Activated T-cell treated with anti-CD3 and anti-CD28 coated beads, Interleukin-2, amount 50 U/mL, for 72 hours (primary cell): ENCODE measurements at regions not wholly inside any gene's neighbourhood (a gene's known extent, or its start where the extent isn't known, plus 50 kb on each side); places are given as distances from the start of the nearest gene placed in this dataset.
A peak's percentile ranks its signal among the peaks of the same experiment; 100 is the strongest.

Experiments used
- ATAC-seq, 2 donors: fragments of 150-1000 bp; cut with Tn5 transposase; replicated peaks in 1 of 2; 2 replicates each; pipeline ENCODE4 v1.10.0; 2021; ENCODE audit warnings: moderate library complexity in 2 of 2, mild to moderate bottlenecking in 1 of 2
- DNase-seq, 2 donors: peaks; one replicate each; pipeline ENCODE4 v3.0.0; 2021 to 2022; ENCODE audit warnings: mixed read lengths in 1 of 2
- H3K27ac Mint-ChIP-seq: one replicate; pipeline ENCODE4 v1.8.0; 2022; ENCODE audit warnings: mild to moderate bottlenecking, moderate library complexity, mixed read lengths
- H3K27me3 Mint-ChIP-seq: one replicate; pipeline ENCODE4 v1.8.0; 2022; ENCODE audit warnings: low read depth, mixed read lengths
- H3K36me3 Mint-ChIP-seq, 2 donors: one replicate each; pipeline ENCODE4 v1.8.0; 2022; ENCODE audit warnings: mixed read lengths in 2 of 2, mild to moderate bottlenecking in 1 of 2; ENCODE audit not compliant: insufficient read depth in 2 of 2
- H3K4me1 Mint-ChIP-seq: one replicate; pipeline ENCODE4 v1.8.0; 2022; ENCODE audit warnings: low read depth, mixed read lengths
- H3K4me3 Mint-ChIP-seq, 2 donors: one replicate each; pipeline ENCODE4 v1.8.0; 2022; ENCODE audit warnings: mild to moderate bottlenecking in 2 of 2, mixed read lengths in 2 of 2, moderate library complexity in 2 of 2
- H3K9me3 Mint-ChIP-seq, 2 donors: one replicate each; pipeline ENCODE4 v1.8.0; 2022; ENCODE audit warnings: mixed read lengths in 2 of 2

DNA sequence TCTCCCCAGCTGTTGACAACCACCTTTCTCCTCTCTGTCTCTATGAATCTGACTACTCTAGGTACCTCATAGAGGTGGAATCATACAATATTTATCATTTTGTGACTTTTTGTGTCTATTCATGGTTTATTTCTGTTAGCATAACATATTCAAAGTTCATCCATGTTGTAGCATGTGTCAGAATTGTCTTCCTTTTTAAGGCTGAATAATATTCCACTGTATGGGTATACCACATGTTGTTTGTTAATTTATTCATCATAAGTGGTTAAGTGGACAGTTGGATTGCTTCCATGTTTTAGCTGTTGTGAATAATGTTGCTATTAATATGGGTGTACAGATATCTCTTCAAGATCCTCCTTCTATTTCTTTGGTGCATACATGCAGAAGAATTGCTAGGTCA, 69.9 kb upstream of the COMTD1 start:
- Mint-ChIP-seq H3K9me3 (peaks cover 0 to 7% of the 10 kb centered on the region in 2 donors), H3K36me3 (peaks cover 0 to 1% of the 10 kb centered on the region in 2 donors), H3K4me1 (no peaks in the 10 kb centered on the region), H3K27me3 (no peaks in the 10 kb centered on the region), H3K4me3 (no peak overlapping the region), H3K27ac (no peak overlapping the region)
- DNase-seq (no peak), ATAC-seq (no peak)

GRCh38 chr10:75304741-75305390, 69.1 kb upstream of the COMTD1 start:
- peaks cover 0 to 7% of the 10 kb centered on the region in 2 donors for H3K9me3 Mint-ChIP-seq
- no peak overlapping the region for H3K4me3 Mint-ChIP-seq
- H3K27me3 Mint-ChIP-seq, result no peaks in the 10 kb centered on the region
- DNase-seq (no peak), ATAC-seq (no peak)
- H3K4me1 Mint-ChIP-seq, result no peaks in the 10 kb centered on the region
- peaks cover 0 to 1% of the 10 kb centered on the region in 2 donors for H3K36me3 Mint-ChIP-seq
- no peak overlapping the region for H3K27ac Mint-ChIP-seq

DNA sequence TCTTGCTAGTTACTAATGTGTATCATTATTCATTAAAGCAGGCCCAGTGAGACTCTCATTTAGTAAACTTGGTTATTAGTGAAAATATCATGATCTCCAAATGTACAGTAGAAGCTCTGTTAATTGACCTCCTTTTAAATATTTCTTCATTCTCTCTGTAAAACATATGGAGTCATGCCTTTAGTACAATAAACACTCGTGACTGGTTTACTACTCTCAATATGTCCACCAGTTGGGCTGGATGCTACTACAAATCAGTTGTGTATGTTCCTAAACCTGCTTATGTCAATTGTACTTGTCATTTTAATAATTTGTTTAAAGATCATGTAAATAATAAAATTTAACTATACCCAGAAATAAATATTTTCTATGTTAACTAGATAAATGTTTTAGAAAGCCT, 68.6 kb upstream of the COMTD1 start:
- Mint-ChIP-seq H3K36me3 (peaks cover 0 to 1% of the 10 kb centered on the region in 2 donors), H3K9me3 (peaks cover 0 to 7% of the 10 kb centered on the region in 2 donors), H3K4me3 (no peak overlapping the region), H3K27me3 (no peaks in the 10 kb centered on the region), H3K27ac (no peak overlapping the region), H3K4me1 (no peaks in the 10 kb centered on the region)
- DNase-seq, result no peak
- no peak for ATAC-seq

DNA sequence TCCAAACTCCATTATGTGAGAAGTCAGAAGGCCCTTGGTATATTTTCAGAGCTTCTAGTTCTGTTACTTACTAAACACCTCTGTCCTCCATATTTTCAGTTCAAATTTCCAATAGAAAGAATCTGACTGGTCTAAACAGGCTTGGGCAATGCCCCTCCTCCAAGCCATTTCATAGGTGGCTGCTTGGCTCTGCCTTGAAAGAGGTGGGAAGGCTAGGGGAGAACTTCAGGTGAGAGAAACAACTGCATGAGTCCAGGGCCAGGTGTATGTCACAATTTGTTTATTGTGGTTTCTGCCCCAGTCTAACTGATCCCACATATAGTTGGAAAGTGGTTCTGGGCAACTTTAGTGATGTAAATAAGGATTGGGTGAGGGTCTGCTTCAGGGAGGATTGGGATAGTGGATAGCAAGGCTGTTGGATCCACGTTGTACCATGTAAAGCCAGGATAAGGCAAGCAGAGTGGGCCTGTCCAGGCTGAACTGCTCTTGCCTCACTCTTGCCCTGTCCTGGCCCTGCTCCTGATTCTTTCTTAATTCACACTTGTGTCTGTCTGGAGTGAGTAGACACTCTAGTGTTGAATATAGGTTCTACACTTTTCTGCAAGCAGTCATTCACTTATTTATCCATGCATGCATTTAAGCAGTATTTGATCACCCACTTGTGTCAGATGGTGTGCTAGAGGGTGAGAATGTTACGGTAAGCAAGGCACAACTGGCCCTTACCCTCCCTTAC, 67.5 kb upstream of the COMTD1 start:
- no peak overlapping the region for H3K4me3 Mint-ChIP-seq
- ATAC-seq, result no peak
- peaks cover 0 to 7% of the 10 kb centered on the region in 2 donors for H3K9me3 Mint-ChIP-seq

GRCh38 chr10:75302029-75302428, 66.3 kb upstream of the COMTD1 start:
- ATAC-seq (no peak), DNase-seq (no peak)
- Mint-ChIP-seq H3K4me3 (no peak overlapping the region), H3K27me3 (no peaks in the 10 kb centered on the region), H3K27ac (no peak overlapping the region), H3K9me3 (peaks cover 0 to 7% of the 10 kb centered on the region in 2 donors), H3K4me1 (no peaks in the 10 kb centered on the region), H3K36me3 (peaks cover 0 to 1% of the 10 kb centered on the region in 2 donors)

More for the DNA sequence above, 67.5 kb upstream of the COMTD1 start:
- peaks cover 0 to 1% of the 10 kb centered on the region in 2 donors for H3K36me3 Mint-ChIP-seq
- H3K27me3 Mint-ChIP-seq, result no peaks in the 10 kb centered on the region
- H3K4me1 Mint-ChIP-seq, result no peaks in the 10 kb centered on the region
- DNase-seq, result no peak
- H3K27ac Mint-ChIP-seq, result no peak overlapping the region

- H3K27ac Mint-ChIP-seq, result no peak overlapping the region
Measured at GRCh38 chr10:75297021-75297599, 61.4 kb upstream of the COMTD1 start.

DNA sequence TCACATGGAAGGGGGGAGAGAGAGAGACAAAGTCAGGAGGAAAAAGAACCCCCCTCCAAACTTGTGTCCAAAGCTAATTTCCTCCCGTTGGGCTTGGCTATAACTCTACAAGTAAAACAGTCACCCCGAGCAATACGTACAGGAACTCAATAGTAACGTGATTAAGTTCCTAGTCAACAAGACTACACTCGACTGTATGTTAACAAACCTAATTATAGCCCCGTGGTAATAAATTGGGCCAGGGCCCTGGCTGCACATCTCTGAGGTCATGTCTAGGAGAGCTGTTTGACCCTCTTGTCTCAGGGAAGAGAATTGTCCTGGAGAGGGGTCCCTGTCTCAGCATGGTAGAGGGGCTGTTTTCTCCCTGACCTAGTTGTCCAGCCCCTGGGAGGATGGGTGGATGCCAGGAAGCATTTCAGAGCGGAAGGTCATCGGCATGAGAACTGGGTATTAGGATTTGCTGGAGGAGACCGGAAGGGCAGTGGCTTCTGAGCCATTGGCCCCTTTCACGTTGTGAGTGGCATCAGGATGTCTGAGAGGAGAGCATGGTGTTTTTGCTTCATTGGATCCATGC, 60.2 kb upstream of the COMTD1 start:
- no peak for ATAC-seq
- H3K27me3 Mint-ChIP-seq, result peaks cover 16% of the 10 kb centered on the region
- H3K27ac Mint-ChIP-seq, result no peak overlapping the region
- H3K4me3 Mint-ChIP-seq, result no peak overlapping the region
- no peaks in the 10 kb centered on the region for H3K4me1 Mint-ChIP-seq
- DNase-seq, result no peak
- H3K36me3 Mint-ChIP-seq, result no peaks in the 10 kb centered on the region
- no peaks in the 10 kb centered on the region for H3K9me3 Mint-ChIP-seq

More at GRCh38 chr10:75297021-75297599, 61.4 kb upstream of the COMTD1 start:
- Mint-ChIP-seq H3K9me3 (no peaks in the 10 kb centered on the region), H3K27me3 (peaks cover 11% of the 10 kb centered on the region), H3K4me1 (no peaks in the 10 kb centered on the region), H3K36me3 (no peaks in the 10 kb centered on the region), H3K4me3 (no peak overlapping the region)
- ATAC-seq (peak; percentile 6 to 59), DNase-seq (no peak)

DNA sequence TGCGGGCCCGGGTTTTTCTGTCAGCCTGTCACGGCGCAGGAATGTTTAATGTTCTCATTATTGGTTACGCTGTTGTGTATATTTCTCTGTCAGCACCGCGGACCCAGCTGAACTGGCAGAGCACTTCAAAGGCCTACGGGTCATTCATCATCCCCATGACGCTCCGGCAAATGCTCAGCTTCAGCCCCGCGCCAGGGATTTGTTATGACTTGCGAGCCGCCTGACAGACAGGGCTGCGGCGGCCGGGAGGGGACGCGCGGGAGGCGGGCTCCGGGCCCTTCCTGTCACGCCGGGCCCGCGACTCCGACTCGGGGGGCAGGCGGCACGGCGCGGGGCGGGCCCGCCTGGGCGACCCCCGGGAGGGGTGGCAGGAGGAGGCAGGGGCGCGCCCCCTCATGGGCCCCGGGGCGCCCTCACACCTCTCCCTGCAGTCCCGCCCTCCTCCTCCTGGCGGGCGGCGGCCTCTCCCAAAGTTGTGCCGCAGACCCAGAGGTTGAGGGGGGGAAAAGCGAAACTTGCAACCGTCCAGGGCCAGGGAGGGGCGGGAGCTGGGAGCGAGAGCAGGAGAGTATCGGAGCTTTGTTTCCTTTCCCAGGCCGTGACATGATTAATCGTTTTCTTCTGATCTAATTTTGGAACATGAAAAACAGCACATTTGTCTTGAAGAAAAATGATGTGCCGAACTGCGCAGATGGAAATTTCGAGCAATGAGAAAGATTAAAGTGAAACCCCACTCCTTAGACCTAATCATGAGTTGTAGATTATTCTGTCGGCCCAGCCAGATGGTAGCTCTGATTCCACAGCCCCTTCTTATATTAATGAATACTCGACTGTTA, 59.3 kb upstream of the COMTD1 start:
- Mint-ChIP-seq H3K9me3 (peaks cover 1 to 6% of the 10 kb centered on the region in 2 donors), H3K4me3 (peak overlapping the region; percentile 74 to 80), H3K36me3 (no peaks in the 10 kb centered on the region), H3K27ac (no peak overlapping the region), H3K27me3 (peaks cover 21% of the 10 kb centered on the region), H3K4me1 (no peaks in the 10 kb centered on the region)
- DNase-seq, result peak; percentile 83 to 84
- peak; percentile 95 to 97 for ATAC-seq

- H3K4me3 Mint-ChIP-seq, result peak overlapping the region; percentile 74 to 80
- H3K9me3 Mint-ChIP-seq, result peaks cover 1 to 8% of the 10 kb centered on the region in 2 donors
- DNase-seq, result no peak
- H3K36me3 Mint-ChIP-seq, result no peaks in the 10 kb centered on the region
- no peak overlapping the region for H3K27ac Mint-ChIP-seq
- ATAC-seq, result no peak
- no peaks in the 10 kb centered on the region for H3K4me1 Mint-ChIP-seq
- peaks cover 21% of the 10 kb centered on the region for H3K27me3 Mint-ChIP-seq
Measured at GRCh38 chr10:75294518-75294865, 58.7 kb upstream of the COMTD1 start.

GRCh38 chr10:75294031-75294437, 58.3 kb upstream of the COMTD1 start:
- Mint-ChIP-seq H3K27ac (no peak overlapping the region), H3K4me1 (no peaks in the 10 kb centered on the region), H3K4me3 (peak overlapping the region in 1 of 2 donors; percentile 74), H3K27me3 (peaks cover 21% of the 10 kb centered on the region), H3K36me3 (no peaks in the 10 kb centered on the region), H3K9me3 (peaks cover 1 to 8% of the 10 kb centered on the region in 2 donors)
- no peak for ATAC-seq
- no peak for DNase-seq

- H3K4me1 Mint-ChIP-seq, result no peaks in the 10 kb centered on the region
- H3K4me3 Mint-ChIP-seq, result peak overlapping the region in 1 of 2 donors; percentile 43
- H3K27me3 Mint-ChIP-seq, result peaks cover 21% of the 10 kb centered on the region
- peaks cover 1 to 8% of the 10 kb centered on the region in 2 donors for H3K9me3 Mint-ChIP-seq
- DNase-seq (no peak), ATAC-seq (no peak)
- no peak overlapping the region for H3K27ac Mint-ChIP-seq
- no peaks in the 10 kb centered on the region for H3K36me3 Mint-ChIP-seq
Measured at GRCh38 chr10:75293446-75293820, 57.7 kb upstream of the COMTD1 start.

DNA sequence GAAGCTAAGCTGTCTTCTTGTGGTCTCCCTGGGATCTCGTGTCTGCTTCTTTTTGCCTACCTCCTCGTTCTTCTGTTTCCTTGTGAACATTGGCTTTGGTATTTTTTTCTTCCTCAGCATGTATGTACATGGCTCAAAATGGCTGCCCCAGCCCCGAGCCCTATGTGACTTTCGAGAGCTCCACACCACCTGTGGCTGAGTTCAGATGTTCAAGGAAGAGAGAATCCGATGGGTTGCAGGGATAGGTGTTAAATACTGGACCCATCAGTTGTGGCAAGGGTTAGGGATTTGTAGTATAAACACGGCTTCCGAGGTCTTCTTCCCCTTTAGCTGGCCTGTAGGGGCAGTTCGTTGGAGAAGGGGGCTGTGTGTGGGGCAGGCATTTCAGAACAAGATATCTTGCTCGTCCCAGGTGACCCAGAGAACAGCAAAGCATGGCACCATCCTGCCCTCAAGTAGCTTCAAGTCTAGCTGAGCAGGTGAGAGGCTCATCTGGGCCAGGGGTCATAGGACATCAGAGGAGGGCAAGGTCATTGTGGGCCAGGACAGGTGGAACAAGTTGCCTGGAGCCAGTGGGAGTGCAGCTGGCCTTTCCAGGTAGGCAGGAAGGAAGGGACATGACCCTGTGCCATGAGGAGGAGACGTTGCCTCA, 57.2 kb upstream of the COMTD1 start:
- no peak overlapping the region for H3K27ac Mint-ChIP-seq
- H3K9me3 Mint-ChIP-seq, result peaks cover 1 to 8% of the 10 kb centered on the region in 2 donors
- no peak overlapping the region for H3K4me3 Mint-ChIP-seq

More for the DNA sequence above, 57.2 kb upstream of the COMTD1 start:
- no peaks in the 10 kb centered on the region for H3K36me3 Mint-ChIP-seq
- no peaks in the 10 kb centered on the region for H3K4me1 Mint-ChIP-seq
- ATAC-seq, result no peak
- H3K27me3 Mint-ChIP-seq, result peaks cover 22% of the 10 kb centered on the region
- no peak for DNase-seq
